IPS-NIHi11 (cell line): ENCODE measurements at regions not wholly inside any gene's neighbourhood (a gene's known extent, or its start where the extent isn't known, plus 50 kb on each side); places are given as distances from the start of the nearest gene placed in this dataset.
A peak's percentile ranks its signal among the peaks of the same experiment; 100 is the strongest.
"Not testable (repeated sequence)": the region's sequence is repeated elsewhere in the genome, so short reads cannot be mapped to it uniquely, and the experiment has no call there.

ENCODE experiments used
- DNase-seq: peaks from one replicate; pipeline ENCODE4 v3.0.0; 2012; ENCODE audit warnings: mixed read lengths, low spot score

GRCh38 chrX:136975684-136976470, 57.9 kb downstream of the GPR101 start:
- no peak for DNase-seq

GRCh38 chrX:136967966-136968365, 65.8 kb downstream of the GPR101 start:
- DNase-seq = no peak

- no peak for DNase-seq
Observed at GRCh38 chrX:136963973-136964372, 69.8 kb downstream of the GPR101 start.

GRCh38 chrX:136961594-136962135, 72.1 kb downstream of the GPR101 start:
- DNase-seq = no peak

GRCh38 chrX:136954930-136955329, 74.4 kb upstream of the RBMX start:
- no peak for DNase-seq

- DNase-seq = peak; percentile 42
Observed at GRCh38 chrX:136953867-136954787, 73.6 kb upstream of the RBMX start.

- no peak for DNase-seq
Observed at GRCh38 chrX:136950211-136950610, 69.7 kb upstream of the RBMX start.

GRCh38 chrX:136941396-136942337, 61.1 kb upstream of the RBMX start:
- DNase-seq = no peak

- DNase-seq = no peak
Observed at GRCh38 chrX:136936183-136936549, 55.6 kb upstream of the RBMX start.

GRCh38 chrX:136935533-136936182, 55.1 kb upstream of the RBMX start:
- DNase-seq = not testable (repeated sequence)

GRCh38 chrX:136934652-136935051, 54.1 kb upstream of the RBMX start:
- not testable (repeated sequence) for DNase-seq

- no peak for DNase-seq
Observed at GRCh38 chrX:136933611-136934145, 53.2 kb upstream of the RBMX start.

GRCh38 chrX:136931661-136932060, 51.1 kb upstream of the RBMX start:
- no peak for DNase-seq
